ENCODE measurements at regions not wholly inside any gene's neighbourhood (a gene's known extent, or its start where the extent isn't known, plus 50 kb on each side); places are given as distances from the start of the nearest gene placed in this dataset.
"Not testable (repeated sequence)": the region's sequence is repeated elsewhere in the genome, so short reads cannot be mapped to it uniquely, and the experiment has no call there.

- ATAC-seq: no peak
Observed at GRCh38 chr14:104230946-104231345, 92.6 kb downstream of the KIF26A start.

GRCh38 chr14:104232070-104232484 is 93.7 kb downstream of the KIF26A start:
- ATAC-seq: no peak

- not testable (repeated sequence) for ATAC-seq
Observed at GRCh38 chr14:104234007-104234786, 95.8 kb downstream of the KIF26A start.

- no peak for ATAC-seq
Observed at GRCh38 chr14:104235686-104236085, 97.3 kb downstream of the KIF26A start.

GRCh38 chr14:104237651-104238423 is 99.5 kb downstream of the KIF26A start:
- no peak for ATAC-seq

- ATAC-seq: no peak
Observed at GRCh38 chr14:104238424-104239184, 100.2 kb downstream of the KIF26A start.

GRCh38 chr14:104239185-104239775 is 100.9 kb downstream of the KIF26A start:
- ATAC-seq: no peak

- no peak for ATAC-seq
Observed at GRCh38 chr14:104239861-104240301, 101.5 kb downstream of the KIF26A start.

GRCh38 chr14:104240434-104241157 is 102.2 kb downstream of the KIF26A start:
- ATAC-seq: no peak

GRCh38 chr14:104243200-104243599 is 104.8 kb downstream of the KIF26A start:
- no peak for ATAC-seq

- ATAC-seq: no peak
Observed at GRCh38 chr14:104244221-104245011, 106.0 kb downstream of the KIF26A start.

- ATAC-seq: no peak
Observed at GRCh38 chr14:104245075-104245474, 106.7 kb downstream of the KIF26A start.

GRCh38 chr14:104245723-104246122 is 107.3 kb downstream of the KIF26A start:
- ATAC-seq: no peak

- no peak for ATAC-seq
Observed at GRCh38 chr14:104246401-104247335, 108.3 kb downstream of the KIF26A start.

GRCh38 chr14:104247336-104248202 is 109.2 kb downstream of the KIF26A start:
- ATAC-seq: no peak

- no peak for ATAC-seq
Observed at GRCh38 chr14:104248203-104249055, 110.0 kb downstream of the KIF26A start.

- ATAC-seq: no peak
Observed at GRCh38 chr14:104249089-104249488, 110.7 kb downstream of the KIF26A start.

GRCh38 chr14:104249706-104250105 is 111.3 kb downstream of the KIF26A start:
- no peak for ATAC-seq

All from esophagus mucosa (tissue), 1 donor.